Thoracic aorta (tissue), 2 donors: ENCODE measurements at regions not wholly inside any gene's neighbourhood (a gene's known extent, or its start where the extent isn't known, plus 50 kb on each side); places are given as distances from the start of the nearest gene placed in this dataset.
"Not testable (repeated sequence)": the region's sequence is repeated elsewhere in the genome, so short reads cannot be mapped to it uniquely, and the experiment has no call there.

ENCODE experiments used
- ATAC-seq: fragments of 150-250 bp; one replicate; pipeline ENCODE4 v1.8.0; 2017; ENCODE audit warnings: low read depth; ENCODE audit not compliant: insufficient number of reproducible peaks, low FRiP score
- DNase-seq: peaks from one replicate; pipeline ENCODE4 v3.0.0-alpha.2; 2020; ENCODE audit warnings: low spot score
- H3K27ac ChIP-seq, 2 donors: fragments of 200-600 bp; sonication (generic); 1 replicate in 1 of 2; 2 replicates in 1 of 2; pipeline ENCODE4 v1.5.1; 2016; ENCODE audit warnings: mild to moderate bottlenecking in 2 of 2, moderate library complexity in 2 of 2
- H3K27me3 ChIP-seq: fragments of 200-600 bp; sonication (generic); replicated peaks from 2 replicates; pipeline ENCODE4 v1.6.0; 2016; ENCODE audit warnings: mild to moderate bottlenecking; ENCODE audit not compliant: insufficient read depth
- H3K36me3 ChIP-seq: fragments of 200-600 bp; sonication (generic); one replicate; pipeline ENCODE4 v1.5.1; 2016
- H3K4me1 ChIP-seq, 2 donors: fragments of 200-600 bp; sonication (generic); 1 replicate in 1 of 2; 2 replicates in 1 of 2; pipeline versions ENCODE4 v1.5.1 to v1.6.0; 2016; ENCODE audit warnings: low read depth in 2 of 2, mild to moderate bottlenecking in 1 of 2; ENCODE audit not compliant: control insufficient read depth in 1 of 2
- H3K4me3 ChIP-seq: fragments of 200-600 bp; sonication (generic); 2 replicates; pipeline ENCODE4 v1.5.1; 2016; ENCODE audit warnings: mild to moderate bottlenecking
- H3K9me3 ChIP-seq: fragments of 200-600 bp; sonication (generic); 2 replicates; pipeline ENCODE4 v1.5.1; 2016
- TF ChIP-seq, protein P1 (sequence below): fragments of 200-600 bp; sonication (generic); IDR thresholded peaks from one replicate; pipeline ENCODE4 v1.5.1; 2019; ENCODE audit warnings: antibody characterized with exemption

DNA sequence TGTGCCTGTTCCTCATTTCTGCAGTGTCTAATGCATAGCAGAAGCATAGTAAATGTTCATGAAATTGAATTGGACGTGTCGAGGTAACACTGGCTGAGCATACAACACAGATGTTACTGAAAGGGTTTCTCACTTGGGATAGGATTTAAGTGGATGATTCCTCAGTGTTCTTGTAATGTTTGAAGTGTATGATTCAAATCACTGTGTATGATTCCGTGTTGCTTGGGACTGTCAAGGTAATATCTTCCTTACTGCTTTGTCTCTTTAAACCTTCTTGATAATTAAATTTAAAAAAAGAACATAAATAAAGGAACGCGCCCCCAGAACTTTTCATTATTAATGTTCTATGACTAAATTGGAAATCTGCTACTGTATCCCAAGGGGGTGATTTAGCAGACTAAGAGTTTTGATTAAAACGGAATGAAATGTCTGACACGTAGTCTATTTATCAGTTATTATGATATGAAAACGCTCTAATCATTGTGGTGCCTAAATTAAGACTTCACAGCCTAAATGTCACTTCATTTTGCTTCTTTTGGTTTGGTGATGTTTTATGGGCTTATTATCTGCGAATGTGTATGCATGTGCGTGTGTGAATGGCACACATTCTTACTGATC lies 696.9 kb upstream of the EPHA5 start:
- no peak overlapping the region for H3K27ac ChIP-seq
- no peaks in the 10 kb centered on the region for H3K36me3 ChIP-seq
- H3K27me3 ChIP-seq: no peaks in the 10 kb centered on the region
- H3K9me3 ChIP-seq: no peaks in the 10 kb centered on the region
- ATAC-seq (no peak), DNase-seq (no peak)
- no peaks in the 10 kb centered on the region for H3K4me1 ChIP-seq
- TF ChIP-seq, protein P1, sequence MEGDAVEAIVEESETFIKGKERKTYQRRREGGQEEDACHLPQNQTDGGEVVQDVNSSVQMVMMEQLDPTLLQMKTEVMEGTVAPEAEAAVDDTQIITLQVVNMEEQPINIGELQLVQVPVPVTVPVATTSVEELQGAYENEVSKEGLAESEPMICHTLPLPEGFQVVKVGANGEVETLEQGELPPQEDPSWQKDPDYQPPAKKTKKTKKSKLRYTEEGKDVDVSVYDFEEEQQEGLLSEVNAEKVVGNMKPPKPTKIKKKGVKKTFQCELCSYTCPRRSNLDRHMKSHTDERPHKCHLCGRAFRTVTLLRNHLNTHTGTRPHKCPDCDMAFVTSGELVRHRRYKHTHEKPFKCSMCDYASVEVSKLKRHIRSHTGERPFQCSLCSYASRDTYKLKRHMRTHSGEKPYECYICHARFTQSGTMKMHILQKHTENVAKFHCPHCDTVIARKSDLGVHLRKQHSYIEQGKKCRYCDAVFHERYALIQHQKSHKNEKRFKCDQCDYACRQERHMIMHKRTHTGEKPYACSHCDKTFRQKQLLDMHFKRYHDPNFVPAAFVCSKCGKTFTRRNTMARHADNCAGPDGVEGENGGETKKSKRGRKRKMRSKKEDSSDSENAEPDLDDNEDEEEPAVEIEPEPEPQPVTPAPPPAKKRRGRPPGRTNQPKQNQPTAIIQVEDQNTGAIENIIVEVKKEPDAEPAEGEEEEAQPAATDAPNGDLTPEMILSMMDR: no peak
- no peak overlapping the region for H3K4me3 ChIP-seq

DNA sequence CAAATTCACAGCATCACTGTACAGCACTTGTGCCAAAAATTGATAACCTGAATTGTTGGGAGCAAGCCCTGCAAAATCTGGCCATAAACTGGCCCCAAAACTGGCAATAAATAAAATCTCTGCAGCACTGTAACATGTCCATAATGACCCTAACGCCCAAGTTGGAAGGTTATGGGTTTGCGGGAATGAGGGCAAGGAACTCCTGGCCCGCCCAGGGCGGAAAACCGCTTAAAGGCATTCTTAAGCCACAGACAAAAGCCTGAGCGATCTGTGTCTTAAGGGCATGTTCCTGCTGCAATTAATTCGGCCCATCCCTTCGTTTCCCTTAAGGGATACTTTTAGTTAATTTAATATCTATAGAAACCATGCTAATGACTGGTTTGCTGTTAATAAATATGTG lies 690.1 kb upstream of the EPHA5 start:
- not testable (repeated sequence) for H3K27me3 ChIP-seq, H3K9me3 ChIP-seq, H3K27ac ChIP-seq, H3K4me3 ChIP-seq, ATAC-seq, H3K4me1 ChIP-seq, DNase-seq, H3K36me3 ChIP-seq

DNA sequence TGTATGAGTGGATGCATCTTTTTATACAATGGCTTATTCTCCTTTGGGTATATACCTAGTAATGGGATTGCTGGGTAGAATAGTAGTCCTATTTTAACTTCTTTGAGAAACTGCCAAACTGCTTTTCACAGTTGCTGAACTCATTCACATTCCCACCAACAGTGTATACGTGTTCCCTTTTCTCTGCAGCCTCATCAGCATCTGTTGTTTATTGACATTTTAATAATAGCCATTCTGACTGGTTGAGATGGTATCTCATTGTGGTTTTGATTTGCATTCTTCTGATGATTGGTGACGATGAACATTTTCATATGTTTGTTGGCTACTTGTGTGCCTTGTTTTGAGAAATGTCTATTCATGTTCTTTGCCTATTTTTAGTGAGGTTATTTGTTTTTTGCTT lies 687.0 kb upstream of the EPHA5 start:
- ATAC-seq: no peak
- H3K4me1 ChIP-seq: no peaks in the 10 kb centered on the region
- TF ChIP-seq, protein P1: no peak
- H3K27ac ChIP-seq: no peak overlapping the region
- no peaks in the 10 kb centered on the region for H3K36me3 ChIP-seq
- no peak overlapping the region for H3K4me3 ChIP-seq
- no peaks in the 10 kb centered on the region for H3K9me3 ChIP-seq
- no peak for DNase-seq
- no peaks in the 10 kb centered on the region for H3K27me3 ChIP-seq

DNA sequence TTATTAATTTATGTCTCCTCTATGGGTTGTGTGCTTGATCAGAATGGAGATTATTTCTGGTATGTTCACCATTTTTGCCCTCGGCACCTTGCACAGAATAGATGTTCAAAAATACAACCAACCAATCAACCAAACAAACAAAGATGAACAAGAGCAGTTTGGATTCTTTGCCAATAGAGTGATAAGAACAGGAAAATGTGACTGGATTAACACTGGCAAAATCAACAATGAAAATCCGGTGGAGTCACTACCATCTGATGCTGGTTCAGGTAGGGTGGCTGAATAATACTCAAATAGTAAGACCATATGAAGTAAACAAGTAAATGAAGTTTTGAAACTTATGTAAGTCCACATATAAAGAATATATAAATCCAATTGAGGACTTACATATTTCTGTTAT lies 685.0 kb upstream of the EPHA5 start:
- Histone ChIP-seq H3K36me3 (no peaks in the 10 kb centered on the region), H3K9me3 (no peaks in the 10 kb centered on the region), H3K27ac (no peak overlapping the region), H3K4me3 (no peak overlapping the region), H3K4me1 (no peaks in the 10 kb centered on the region), H3K27me3 (no peaks in the 10 kb centered on the region)
- TF ChIP-seq, protein P1: no peak
- DNase-seq (no peak), ATAC-seq (no peak)

DNA sequence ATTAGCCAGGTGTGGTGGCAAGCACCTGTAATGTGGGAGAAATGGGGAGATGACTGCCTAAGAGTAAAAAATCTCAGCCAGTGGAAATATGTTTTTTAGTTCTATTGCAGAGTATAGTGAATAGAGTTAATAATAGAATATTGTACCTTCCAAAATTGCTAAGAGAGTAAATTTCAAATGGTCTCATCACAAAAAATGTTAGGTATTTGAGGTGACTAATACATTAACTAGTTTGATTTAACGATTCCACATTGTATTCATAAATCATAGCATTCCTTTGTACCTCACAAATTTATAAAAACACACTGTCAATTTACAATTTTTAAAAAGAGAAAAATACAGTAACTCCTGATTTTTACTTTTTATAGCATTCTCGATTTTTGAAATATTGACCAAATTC lies 681.5 kb upstream of the EPHA5 start:
- H3K36me3 ChIP-seq: no peaks in the 10 kb centered on the region
- no peaks in the 10 kb centered on the region for H3K4me1 ChIP-seq
- no peaks in the 10 kb centered on the region for H3K9me3 ChIP-seq
- H3K27me3 ChIP-seq: no peaks in the 10 kb centered on the region
- no peak overlapping the region for H3K27ac ChIP-seq
- H3K4me3 ChIP-seq: no peak overlapping the region
- TF ChIP-seq, protein P1: no peak
- no peak for DNase-seq
- no peak for ATAC-seq

DNA sequence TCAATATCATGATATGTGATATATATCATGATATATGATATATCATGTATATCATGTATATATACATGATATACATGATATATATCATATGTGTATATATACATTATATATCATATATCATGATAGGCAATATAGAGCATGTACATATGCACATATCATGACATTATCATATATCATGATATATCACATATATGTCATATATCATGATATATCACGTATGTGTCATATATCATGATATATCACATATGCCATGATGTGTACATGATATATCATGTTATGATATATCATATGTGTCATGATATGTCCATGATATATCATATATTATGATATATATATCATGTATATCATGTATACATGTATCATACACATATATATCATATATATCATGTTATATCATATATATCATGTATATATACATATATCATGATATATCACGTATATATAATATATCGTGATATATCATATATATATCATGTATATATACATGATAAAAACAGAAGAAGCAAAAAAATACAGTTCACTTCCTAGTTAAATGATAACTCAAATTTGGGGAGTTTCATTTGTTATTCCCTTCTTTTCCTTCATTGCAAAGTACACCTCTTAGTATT lies 670.1 kb upstream of the EPHA5 start:
- ATAC-seq: no peak
- DNase-seq: no peak
- Histone ChIP-seq H3K27ac (no peak overlapping the region), H3K4me3 (no peak overlapping the region), H3K36me3 (no peaks in the 10 kb centered on the region), H3K4me1 (no peaks in the 10 kb centered on the region), H3K27me3 (no peaks in the 10 kb centered on the region), H3K9me3 (no peaks in the 10 kb centered on the region)
- TF ChIP-seq, protein P1: no peak
